IMR-90 (cell line): ENCODE measurements at regions not wholly inside any gene's neighbourhood (a gene's known extent, or its start where the extent isn't known, plus 50 kb on each side); places are given as distances from the start of the nearest gene placed in this dataset.

Experiments used
- BHLHE40 ChIP-seq: fragments of 150-350 bp; IDR thresholded peaks from 2 replicates; pipeline ENCODE4 v1.6.1; 2016; ENCODE audit warnings: mild to moderate bottlenecking, low read depth, low read length
- CEBPB ChIP-seq: IDR thresholded peaks from 2 replicates; pipeline ENCODE4 v1.6.1; 2012; ENCODE audit warnings: low read depth, low read length, improper control_type of control experiment
- CTCF ChIP-seq: conservative IDR thresholded peaks from 2 replicates; pipeline ENCODE4 v1.5.1; 2012; ENCODE audit warnings: mild to moderate bottlenecking, low read depth, low read length, improper control_type of control experiment
- FOS ChIP-seq: fragments of 150-350 bp; IDR thresholded peaks from 2 replicates; pipeline ENCODE4 v1.6.1; 2016; ENCODE audit warnings: low read depth, low read length
- MAFK ChIP-seq: IDR thresholded peaks from 2 replicates; pipeline ENCODE4 v1.6.1; 2012; ENCODE audit warnings: low read depth, low read length, improper control_type of control experiment
- POLR2A ChIP-seq: IDR thresholded peaks from 2 replicates; pipeline ENCODE4 v1.6.1; 2012; ENCODE audit warnings: mild to moderate bottlenecking, low read depth, low read length
- RAD21 ChIP-seq: IDR thresholded peaks from 2 replicates; pipeline ENCODE4 v1.6.1; 2012; ENCODE audit warnings: low read length, improper control_type of control experiment
- RCOR1 ChIP-seq: IDR thresholded peaks from 2 replicates; pipeline ENCODE4 v1.6.1; 2012; ENCODE audit warnings: mild to moderate bottlenecking, low read length, improper control_type of control experiment; ENCODE audit not compliant: insufficient replicate concordance
- RFX5 ChIP-seq: IDR thresholded peaks from 2 replicates; pipeline ENCODE4 v1.8.0; 2012; ENCODE audit warnings: low read depth, mild to moderate bottlenecking, low read length, moderate library complexity

DNA sequence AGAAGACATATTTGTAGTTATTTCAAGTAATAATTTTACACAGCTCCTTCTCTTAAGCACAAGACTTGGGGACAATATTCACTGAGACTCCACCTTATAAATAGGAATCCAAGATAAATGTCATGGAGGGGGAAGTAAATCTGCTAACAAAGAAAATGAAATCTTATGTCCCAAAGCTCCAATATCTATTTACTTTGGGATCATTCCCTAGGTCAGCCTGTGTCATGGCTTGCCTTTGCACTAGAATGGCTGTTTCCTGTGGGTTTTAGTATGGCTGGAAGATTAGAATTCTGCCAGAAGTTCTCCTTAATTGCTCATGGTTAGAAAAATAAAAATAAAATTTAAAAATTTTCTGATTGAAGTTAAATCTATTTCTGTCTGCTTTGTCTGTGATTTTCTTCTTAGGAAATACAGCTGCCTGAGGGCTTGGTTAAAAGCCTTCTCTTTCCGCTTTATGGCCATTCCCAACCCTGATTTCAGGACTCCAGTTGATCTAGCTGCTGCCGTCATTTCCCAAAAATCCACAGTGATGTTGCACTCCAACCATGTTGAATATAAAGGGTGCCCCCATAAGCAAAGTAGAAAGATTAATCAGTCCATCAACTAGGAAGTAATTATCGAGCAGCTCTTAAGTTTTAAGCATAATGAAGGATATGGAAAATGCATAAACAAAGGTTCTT lies 326.4 kb upstream of the LYPLAL1 start:
- TF ChIP-seq RAD21 (no peak), CTCF (no peak), MAFK (no peak), POLR2A (no peak), CEBPB (no peak), FOS (no peak), RFX5 (no peak), RCOR1 (no peak), BHLHE40 (no peak)
